ENCODE measurements at regions not wholly inside any gene's neighbourhood (a gene's known extent, or its start where the extent isn't known, plus 50 kb on each side); places are given as distances from the start of the nearest gene placed in this dataset.

DNA sequence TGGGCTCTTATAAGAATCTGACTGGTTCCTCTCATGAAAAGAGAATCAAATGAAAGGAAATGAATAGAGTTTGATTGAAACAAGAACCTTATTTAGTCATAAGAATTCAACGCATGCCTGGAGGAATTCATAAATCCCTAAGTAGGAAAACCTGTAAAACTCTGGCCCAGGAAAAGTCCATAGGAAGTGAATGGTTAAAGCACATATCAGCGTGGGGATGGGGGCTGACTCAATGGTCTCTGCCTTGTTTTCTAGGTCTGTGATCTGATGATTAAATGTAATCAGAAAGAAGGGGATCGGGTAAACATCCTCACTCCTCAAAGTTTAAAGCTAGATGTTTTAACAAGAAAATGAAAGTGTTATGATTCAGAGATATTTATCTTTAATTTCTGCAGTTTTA, 759.4 kb upstream of the C9orf72 start:
- Histone ChIP-seq H3K36me3 (ENCODE audit: control insufficient read depth in 2 of 4, insufficient read depth in 4 of 4, low read length in 3 of 4) (no peaks in the 10 kb centered on the region), H3K27ac (ENCODE audit: low read depth, low read length) (no peak overlapping the region), H3K23me2 (ENCODE audit: low read depth, low read length) (no peaks in the 10 kb centered on the region), H3K18ac (ENCODE audit: extremely low read depth, low read length) (no peak overlapping the region), H3K79me1 (ENCODE audit: low read depth, low read length) (no peaks in the 10 kb centered on the region), H2AFZ (ENCODE audit: low read length) (peak overlapping the region; percentile 38; the same call in 1 of the 2 replicates), H3K79me2 (ENCODE audit: control insufficient read depth in 1 of 2, insufficient read depth in 2 of 2, low read length in 2 of 2) (no peaks in the 10 kb centered on the region), H4K5ac (ENCODE audit: insufficient read length, low read depth, low read length) (no peak overlapping the region), H3K9ac (replicated peaks in 1 of 4; ENCODE audit: extremely low read depth in 1 of 4, low read depth in 3 of 4, low read length in 3 of 4) (no peak overlapping the region), H3K4me3 (ENCODE audit: extremely low read depth in 1 of 4, insufficient read depth in 2 of 4, low read depth in 3 of 4, low read length in 4 of 4) (no peak overlapping the region), H3K4me2 (ENCODE audit: insufficient read depth in 1 of 2, low read depth in 2 of 2, low read length in 2 of 2) (no peak overlapping the region), H3K4me1 (replicated peaks in 1 of 4; ENCODE audit: control insufficient read depth in 3 of 4, insufficient read depth in 4 of 4, low read length in 3 of 4) (peaks cover 0 to 5% (median 1%) of the 10 kb centered on the region in 4 experiments; a peak in 2 of 7 replicates), H4K20me1 (replicated peaks in 1 of 2; ENCODE audit: control insufficient read depth in 1 of 2, insufficient read depth in 2 of 2, low read length in 2 of 2) (no peaks in the 10 kb centered on the region), H3K56ac (replicated peaks; ENCODE audit: insufficient read length, low read depth, low read length) (no peak overlapping the region), H2BK15ac (ENCODE audit: low read length) (no peak overlapping the region), H2BK5ac (ENCODE audit: low read depth, low read length) (no peak overlapping the region), H3K23ac (ENCODE audit: insufficient read length) (no peak overlapping the region), H3K14ac (ENCODE audit: insufficient read length) (no peak overlapping the region), H2BK120ac (replicated peaks; ENCODE audit: low read depth, low read length) (no peak overlapping the region), H3K9me3 (ENCODE audit: insufficient read depth in 2 of 2, low read depth in 1 of 2, low read length in 1 of 2) (0 out of 4 replicates have a peak, but pooled peaks cover 0 to 4% of the 10 kb centered on the region in 2 experiments), H2AK5ac (ENCODE audit: low read depth, low read length) (no peak overlapping the region), H4K91ac (replicated peaks; ENCODE audit: insufficient read length, low read length) (no peak overlapping the region), H3K27me3 (replicated peaks in 1 of 4; ENCODE audit: control insufficient read depth in 3 of 4, extremely low read depth in 1 of 4, insufficient read depth in 3 of 4, low read length in 3 of 4) (no peaks in the 10 kb centered on the region), H2BK20ac (ENCODE audit: low read length) (no peak overlapping the region), H4K8ac (ENCODE audit: extremely low read depth, insufficient read depth, low read length) (no peak overlapping the region), H3K4ac (replicated peaks; ENCODE audit: insufficient read length, low read depth, low read length) (no peak overlapping the region), H2BK12ac (ENCODE audit: low read depth, low read length) (no peak overlapping the region)
- FAIRE-seq (no peak), DNase-seq (ENCODE audit: low read depth in 1 of 2, low spot score in 2 of 2) (no peak)
- 74% methylated on average over 3 of the region's 3 CpGs; no CpG with 5 or more reads in 1 of the 2 experiments for WGBS, 2 experiments (ENCODE audit: extremely low coverage in 1 of 2, insufficient coverage in 1 of 2, insufficient read length in 1 of 2, insufficient replicate concordance in 2 of 2, low coverage in 1 of 2, low lambda C conversion rate in 2 of 2, missing lambda C conversion rate in 1 of 2)
- POLR2A ChIA-PET (ENCODE audit: partially characterized antibody), result no interaction called here
- CTCF ChIA-PET (ENCODE audit: partially characterized antibody), result interaction anchor here (0.6 kb wide), 2 partner anchors 442 to 618 kb away, joined by 3 read pairs; no protein-coding TSS in a partner anchor
- no peak for TF ChIP-seq NANOG (IDR thresholded peaks at IDR 0.05; ENCODE audit: insufficient read depth, low read depth, low read length, poor library complexity, severe bottlenecking)
- no peak for TF ChIP-seq TAF1 (IDR thresholded peaks at IDR 0.05; ENCODE audit: low read depth, low read length)
- TF ChIP-seq CHD2 (IDR thresholded peaks at IDR 0.05; ENCODE audit: low read length), result no peak
- TF ChIP-seq ASH2L (IDR thresholded peaks at IDR 0.05; ENCODE audit: low read length), result no peak
- TF ChIP-seq BCL11A (IDR thresholded peaks at IDR 0.05; ENCODE audit: low read depth in 2 of 2, low read length in 2 of 2), result no peak
- TF ChIP-seq TBP (IDR thresholded peaks at IDR 0.05; ENCODE audit: low read depth, low read length), result no peak
- TF ChIP-seq POU5F1 (IDR thresholded peaks at IDR 0.05; ENCODE audit: low read depth, low read length), result no peak
